Chondrocyte (in vitro differentiated cells): ENCODE measurements at regions not wholly inside any gene's neighbourhood (a gene's known extent, or its start where the extent isn't known, plus 50 kb on each side); places are given as distances from the start of the nearest gene placed in this dataset.

Experiments used
- DNase-seq: peaks from one replicate; pipeline ENCODE4 v3.0.0; 2021; ENCODE audit warnings: mixed read lengths, low spot score
- H3K27ac Mint-ChIP-seq: one replicate; pipeline ENCODE4 v1.8.0; 2021; ENCODE audit warnings: mild to moderate bottlenecking, moderate library complexity, mixed read lengths; ENCODE audit not compliant: unreplicated experiment
- H3K27me3 Mint-ChIP-seq: 2 replicates; pipeline ENCODE4 v1.8.0; 2021; ENCODE audit warnings: low read depth, mixed read lengths
- H3K36me3 Mint-ChIP-seq: 2 replicates; pipeline ENCODE4 v1.8.0; 2021; ENCODE audit warnings: low read depth, mixed read lengths
- H3K4me1 Mint-ChIP-seq: 2 replicates; pipeline ENCODE4 v1.8.0; 2021; ENCODE audit warnings: low read depth, mild to moderate bottlenecking, mixed read lengths
- H3K4me3 Mint-ChIP-seq: one replicate; pipeline ENCODE4 v1.8.0; 2021; ENCODE audit warnings: mild to moderate bottlenecking, moderate library complexity, mixed read lengths; ENCODE audit not compliant: unreplicated experiment
- H3K9me3 Mint-ChIP-seq: 2 replicates; pipeline ENCODE4 v1.8.0; 2021; ENCODE audit warnings: low read depth, mixed read lengths
- CTCF ChIP-seq: fragments of 200-600 bp; sonication (generic); IDR thresholded peaks from 2 replicates; pipeline ENCODE4 v1.5.0; 2021; ENCODE audit warnings: antibody characterized with exemption, mild to moderate bottlenecking, moderate library complexity

GRCh38 chr1:78432016-78432415, 58.8 kb upstream of the PTGFR start:
- H3K9me3 Mint-ChIP-seq = peaks cover 11% of the 10 kb centered on the region

GRCh38 chr1:78434351-78434750, 56.4 kb upstream of the PTGFR start:
- peaks cover 8% of the 10 kb centered on the region for H3K4me1 Mint-ChIP-seq
- peaks cover 2% of the 10 kb centered on the region for H3K36me3 Mint-ChIP-seq
- no peak for TF ChIP-seq CTCF
- H3K27ac Mint-ChIP-seq = no peak overlapping the region
- no peak for DNase-seq
- peaks cover 11% of the 10 kb centered on the region for H3K9me3 Mint-ChIP-seq
- H3K27me3 Mint-ChIP-seq = peaks cover 16% of the 10 kb centered on the region
- H3K4me3 Mint-ChIP-seq = no peak overlapping the region

More at GRCh38 chr1:78432016-78432415, 58.8 kb upstream of the PTGFR start:
- Mint-ChIP-seq H3K27me3 (peaks cover 14% of the 10 kb centered on the region), H3K4me1 (peaks cover 2% of the 10 kb centered on the region), H3K36me3 (peaks cover 2% of the 10 kb centered on the region), H3K4me3 (no peak overlapping the region), H3K27ac (no peak overlapping the region)
- no peak for TF ChIP-seq CTCF
- DNase-seq = no peak

GRCh38 chr1:78436961-78437360, 53.8 kb upstream of the PTGFR start:
- H3K27ac Mint-ChIP-seq = no peak overlapping the region
- no peak overlapping the region for H3K4me3 Mint-ChIP-seq
- no peak for DNase-seq
- no peak for TF ChIP-seq CTCF
- H3K27me3 Mint-ChIP-seq = peaks cover 12% of the 10 kb centered on the region
- peaks cover 11% of the 10 kb centered on the region for H3K9me3 Mint-ChIP-seq
- peaks cover 8% of the 10 kb centered on the region for H3K4me1 Mint-ChIP-seq
- peaks cover 2% of the 10 kb centered on the region for H3K36me3 Mint-ChIP-seq

- Mint-ChIP-seq H3K27me3 (peaks cover 9% of the 10 kb centered on the region), H3K4me1 (peaks cover 8% of the 10 kb centered on the region), H3K4me3 (no peak overlapping the region), H3K27ac (no peak overlapping the region), H3K9me3 (peaks cover 11% of the 10 kb centered on the region), H3K36me3 (peaks cover 2% of the 10 kb centered on the region)
- TF ChIP-seq CTCF = peak; percentile 11
- no peak for DNase-seq
Observed at GRCh38 chr1:78437396-78437795, 53.4 kb upstream of the PTGFR start.

- no peak for DNase-seq
- H3K4me1 Mint-ChIP-seq = peaks cover 8% of the 10 kb centered on the region
- peaks cover 2% of the 10 kb centered on the region for H3K36me3 Mint-ChIP-seq
- H3K27me3 Mint-ChIP-seq = peaks cover 9% of the 10 kb centered on the region
- H3K9me3 Mint-ChIP-seq = peaks cover 11% of the 10 kb centered on the region
- H3K4me3 Mint-ChIP-seq = no peak overlapping the region
- H3K27ac Mint-ChIP-seq = no peak overlapping the region
- no peak for TF ChIP-seq CTCF
Observed at GRCh38 chr1:78437941-78438340, 52.8 kb upstream of the PTGFR start.
